GM13977 (cell line): ENCODE measurements at regions not wholly inside any gene's neighbourhood (a gene's known extent, or its start where the extent isn't known, plus 50 kb on each side); places are given as distances from the start of the nearest gene placed in this dataset.

ENCODE experiments used
- DNase-seq: peaks from one replicate; pipeline ENCODE4 v3.0.0; 2012; ENCODE audit warnings: low spot score
- CTCF ChIP-seq: IDR thresholded peaks from 2 replicates; pipeline ENCODE4 v1.5.1; 2012; ENCODE audit warnings: mild to moderate bottlenecking, control low read depth; ENCODE audit not compliant: insufficient read depth; ENCODE audit errors: extremely low read depth, missing control alignments
- in situ Hi-C: fragments of 300-500 bp; cut with MboI; formaldehyde crosslinking; loops from one replicate; pipeline ENCODE4 v1.12.0; 2022; ENCODE audit warnings: low sequenced_read_pairs, low pct_unique_long_range_greater_than_20kb, mixed read lengths, inconsistent platforms; ENCODE audit not compliant: unreplicated experiment

GRCh38 chr5:159507661-159508060 is 177.4 kb upstream of the IL12B start:
- no peak for DNase-seq
- in situ Hi-C loops: no loop called here
- no peak for TF ChIP-seq CTCF

GRCh38 chr5:159508344-159508743 is 178.1 kb upstream of the IL12B start:
- no peak for TF ChIP-seq CTCF
- in situ Hi-C loops: no loop called here
- DNase-seq: no peak

- no peak for TF ChIP-seq CTCF
- no peak for DNase-seq
- in situ Hi-C loops: no loop called here
These were observed 178.8 kb upstream of the IL12B start for GRCh38 chr5:159509002-159509660.

GRCh38 chr5:159510282-159510681 is 180.0 kb upstream of the IL12B start:
- TF ChIP-seq CTCF: no peak
- no peak for DNase-seq
- in situ Hi-C loops: no loop called here

- in situ Hi-C loops: no loop called here
- DNase-seq: no peak
- no peak for TF ChIP-seq CTCF
These were observed 181.3 kb upstream of the IL12B start for GRCh38 chr5:159511570-159511969.

GRCh38 chr5:159512064-159512463 is 181.8 kb upstream of the IL12B start:
- no peak for TF ChIP-seq CTCF
- in situ Hi-C loops: no loop called here
- DNase-seq: no peak
